ENCODE measurements at regions not wholly inside any gene's neighbourhood (a gene's known extent, or its start where the extent isn't known, plus 50 kb on each side); places are given as distances from the start of the nearest gene placed in this dataset.

DNA sequence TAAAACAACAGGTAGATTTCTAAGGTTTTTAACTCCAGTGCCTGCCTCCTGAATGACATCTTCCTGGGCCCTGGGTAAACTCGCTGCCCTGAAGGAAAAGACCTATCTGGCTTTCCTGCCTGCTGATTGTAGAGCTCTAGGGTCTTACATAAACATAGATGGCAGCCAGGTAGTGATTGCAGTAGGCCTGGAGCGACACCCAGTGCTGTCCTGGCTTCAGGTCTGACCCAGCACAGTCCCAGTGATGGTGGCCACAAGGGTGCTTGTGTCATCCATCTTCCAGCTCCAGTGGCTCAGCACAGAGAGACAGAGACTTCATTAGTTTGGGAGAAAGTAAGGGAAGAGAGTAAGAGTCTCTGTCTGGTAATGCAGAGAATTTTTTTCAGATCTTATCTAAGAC lies 542.9 kb upstream of the IMPG1 start:
- no peaks in the 10 kb centered on the region for H3K9me3 ChIP-seq (ENCODE audit: control insufficient read depth in 4 of 4, low read length in 3 of 4)
- H3K9ac ChIP-seq (ENCODE audit: low read depth in 1 of 2, low read length in 2 of 2): no peak overlapping the region
- no peaks in the 10 kb centered on the region for H3K4me1 ChIP-seq (ENCODE audit: control insufficient read depth in 4 of 4, insufficient read depth in 4 of 4, low read length in 3 of 4)
- no peak for TF ChIP-seq HNF4A (conservative IDR thresholded peaks at IDR 0.05)
- no peak for TF ChIP-seq YY1 (IDR thresholded peaks at IDR 0.05)
- TF ChIP-seq REST (IDR thresholded peaks at IDR 0.05): no peak
- TF ChIP-seq FOXA1 (IDR thresholded peaks at IDR 0.05): no peak
- TF ChIP-seq NR2F2 (IDR thresholded peaks at IDR 0.05): no peak
- TF ChIP-seq CTCF (IDR thresholded peaks at IDR 0.05; ENCODE audit: low read depth, low read length, missing input control): no peak
- no peak for TF ChIP-seq FOXA2 (IDR thresholded peaks at IDR 0.05)
- TF ChIP-seq SP1 (IDR thresholded peaks at IDR 0.05): no peak
- no peak for TF ChIP-seq RAD21 (IDR thresholded peaks at IDR 0.05)
- no peak for TF ChIP-seq MAX (IDR thresholded peaks at IDR 0.05)
- TF ChIP-seq JUND (IDR thresholded peaks at IDR 0.05): no peak
- TF ChIP-seq TAF1 (conservative IDR thresholded peaks at IDR 0.05): no peak
- H3K27ac ChIP-seq (ENCODE audit: low read depth in 1 of 2, low read length in 2 of 2): no peak overlapping the region
- no peak for DNase-seq (ENCODE audit: low spot score)
- WGBS: 63% methylated on average over 2 of the region's 2 CpGs
- no peaks in the 10 kb centered on the region for H3K27me3 ChIP-seq (ENCODE audit: control insufficient read depth in 4 of 4, insufficient read depth in 4 of 4, low read length in 3 of 4)
- no peaks in the 10 kb centered on the region for H3K36me3 ChIP-seq (ENCODE audit: control insufficient read depth in 4 of 4, insufficient read depth in 3 of 4, low read depth in 1 of 4, low read length in 3 of 4)
- H3K4me3 ChIP-seq (ENCODE audit: low read depth in 1 of 3, low read length in 3 of 3): no peak overlapping the region

DNA sequence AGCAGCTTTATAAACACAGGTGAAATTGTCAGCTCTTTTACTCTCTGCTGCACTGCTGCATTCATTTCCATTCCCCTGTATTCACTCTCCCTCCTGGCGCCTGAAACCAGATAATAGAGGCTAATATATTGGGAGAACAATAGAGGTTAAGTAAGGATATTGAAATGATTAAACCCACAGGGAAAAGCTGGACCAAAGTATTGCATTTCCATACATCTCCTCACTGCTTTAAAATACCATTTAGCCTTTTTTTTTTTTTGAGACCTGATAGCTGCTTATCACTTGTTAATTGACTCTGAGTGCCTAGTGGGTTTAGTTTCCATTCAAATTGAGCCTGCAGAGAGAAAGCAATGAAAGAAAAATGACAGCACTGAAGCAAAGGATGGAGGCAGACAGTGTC lies 540.5 kb upstream of the IMPG1 start:
- H3K9me3 ChIP-seq (ENCODE audit: control insufficient read depth in 4 of 4, low read length in 3 of 4): no peaks in the 10 kb centered on the region
- DNase-seq (ENCODE audit: low spot score): no peak
- H3K4me1 ChIP-seq (ENCODE audit: control insufficient read depth in 4 of 4, insufficient read depth in 4 of 4, low read length in 3 of 4): no peaks in the 10 kb centered on the region
- no peaks in the 10 kb centered on the region for H3K36me3 ChIP-seq (ENCODE audit: control insufficient read depth in 4 of 4, insufficient read depth in 3 of 4, low read depth in 1 of 4, low read length in 3 of 4)
- H3K27me3 ChIP-seq (ENCODE audit: control insufficient read depth in 4 of 4, insufficient read depth in 4 of 4, low read length in 3 of 4): no peaks in the 10 kb centered on the region
- TF ChIP-seq NR2F2 (IDR thresholded peaks at IDR 0.05): no peak
- no peak for TF ChIP-seq EGR1 (IDR thresholded peaks at IDR 0.05; ENCODE audit: low read depth in 2 of 2)
- no peak for TF ChIP-seq MAX (IDR thresholded peaks at IDR 0.05)
- no peak for TF ChIP-seq SP1 (IDR thresholded peaks at IDR 0.05)
- 9% methylated on average over 1 of the region's 1 CpG for WGBS
- H3K9ac ChIP-seq (ENCODE audit: low read depth in 1 of 2, low read length in 2 of 2): no peak overlapping the region
- no peak overlapping the region for H3K27ac ChIP-seq (ENCODE audit: low read depth in 1 of 2, low read length in 2 of 2)
- H3K4me3 ChIP-seq (ENCODE audit: low read depth in 1 of 3, low read length in 3 of 3): no peak overlapping the region

- DNase-seq (ENCODE audit: low spot score): no peak
- H3K27me3 ChIP-seq (ENCODE audit: control insufficient read depth in 4 of 4, insufficient read depth in 4 of 4, low read length in 3 of 4): no peaks in the 10 kb centered on the region
- 73% methylated on average over 4 of the region's 4 CpGs for WGBS
- H3K9me3 ChIP-seq (ENCODE audit: control insufficient read depth in 4 of 4, low read length in 3 of 4): no peaks in the 10 kb centered on the region
- H3K9ac ChIP-seq (ENCODE audit: low read depth in 1 of 2, low read length in 2 of 2): no peak overlapping the region
- no peaks in the 10 kb centered on the region for H3K36me3 ChIP-seq (ENCODE audit: control insufficient read depth in 4 of 4, insufficient read depth in 3 of 4, low read depth in 1 of 4, low read length in 3 of 4)
- H3K4me1 ChIP-seq (ENCODE audit: control insufficient read depth in 4 of 4, insufficient read depth in 4 of 4, low read length in 3 of 4): no peaks in the 10 kb centered on the region
- H3K4me3 ChIP-seq (ENCODE audit: low read depth in 1 of 3, low read length in 3 of 3): no peak overlapping the region
- TF ChIP-seq REST (IDR thresholded peaks at IDR 0.05) (no peak), CTCF (IDR thresholded peaks at IDR 0.05; ENCODE audit: low read depth, low read length, missing input control) (no peak), SP1 (IDR thresholded peaks at IDR 0.05) (no peak), ATF3 (IDR thresholded peaks at IDR 0.05) (no peak), JUND (IDR thresholded peaks at IDR 0.05) (no peak), GABPA (IDR thresholded peaks at IDR 0.05 in 1 of 2, conservative IDR thresholded peaks at IDR 0.05 in 1 of 2) (no peak), HNF4A (conservative IDR thresholded peaks at IDR 0.05) (no peak)
- H3K27ac ChIP-seq (ENCODE audit: low read depth in 1 of 2, low read length in 2 of 2): no peak overlapping the region
Observed at GRCh38 chr6:76609160-76609559, 536.7 kb upstream of the IMPG1 start.

Data from liver (tissue), 8 donors.